Progenitor cell of endocrine pancreas (in vitro differentiated cells): ENCODE measurements at regions not wholly inside any gene's neighbourhood (a gene's known extent, or its start where the extent isn't known, plus 50 kb on each side); places are given as distances from the start of the nearest gene placed in this dataset.

Experiments used
- DNase-seq: peaks from one replicate; pipeline ENCODE4 v3.0.0; 2021; ENCODE audit warnings: low spot score; ENCODE audit not compliant: unreplicated experiment
- H3K27ac Mint-ChIP-seq: 2 replicates; pipeline ENCODE4 v1.8.0; 2021; ENCODE audit warnings: mild to moderate bottlenecking, moderate library complexity, mixed read lengths
- H3K27me3 Mint-ChIP-seq: 2 replicates; pipeline ENCODE4 v1.8.0; 2021; ENCODE audit warnings: mixed read lengths
- H3K36me3 Mint-ChIP-seq: 2 replicates; pipeline ENCODE4 v1.8.0; 2022; ENCODE audit warnings: mixed read lengths; ENCODE audit not compliant: insufficient read depth
- H3K4me1 Mint-ChIP-seq: 2 replicates; pipeline ENCODE4 v1.8.0; 2021; ENCODE audit warnings: low read depth, mixed read lengths
- H3K4me3 Mint-ChIP-seq: 2 replicates; pipeline ENCODE4 v1.8.0; 2021; ENCODE audit warnings: low read depth, mild to moderate bottlenecking, moderate library complexity, mixed read lengths
- H3K9me3 Mint-ChIP-seq: 2 replicates; pipeline ENCODE4 v1.8.0; 2021; ENCODE audit warnings: low read depth, mixed read lengths
- CTCF ChIP-seq: fragments of 200-600 bp; sonication (generic); IDR thresholded peaks from one replicate; pipeline ENCODE4 v1.5.0; 2021; ENCODE audit warnings: antibody characterized with exemption, mild to moderate bottlenecking; ENCODE audit not compliant: unreplicated experiment

- Mint-ChIP-seq H3K4me3 (no peak overlapping the region), H3K9me3 (peaks cover 31% of the 10 kb centered on the region), H3K4me1 (peaks cover 5% of the 10 kb centered on the region), H3K27me3 (no peaks in the 10 kb centered on the region), H3K27ac (no peak overlapping the region), H3K36me3 (no peaks in the 10 kb centered on the region)
- no peak for DNase-seq
- TF ChIP-seq CTCF = no peak
These were observed 443.4 kb downstream of the TBC1D4 start for GRCh38 chr13:75038393-75039113.

GRCh38 chr13:75025956-75026355 is 456.0 kb downstream of the TBC1D4 start:
- Mint-ChIP-seq H3K9me3 (peaks cover 7% of the 10 kb centered on the region), H3K4me1 (no peaks in the 10 kb centered on the region), H3K27ac (no peak overlapping the region), H3K27me3 (no peaks in the 10 kb centered on the region), H3K36me3 (no peaks in the 10 kb centered on the region), H3K4me3 (no peak overlapping the region)
- DNase-seq = no peak
- no peak for TF ChIP-seq CTCF

GRCh38 chr13:75024602-75025001 is 457.4 kb downstream of the TBC1D4 start:
- Mint-ChIP-seq H3K36me3 (no peaks in the 10 kb centered on the region), H3K9me3 (peaks cover 7% of the 10 kb centered on the region), H3K4me3 (no peak overlapping the region), H3K27me3 (no peaks in the 10 kb centered on the region), H3K4me1 (no peaks in the 10 kb centered on the region), H3K27ac (no peak overlapping the region)
- no peak for DNase-seq
- no peak for TF ChIP-seq CTCF

GRCh38 chr13:75023609-75024008 is 458.4 kb downstream of the TBC1D4 start:
- Mint-ChIP-seq H3K36me3 (no peaks in the 10 kb centered on the region), H3K27me3 (no peaks in the 10 kb centered on the region), H3K4me3 (no peak overlapping the region), H3K4me1 (no peaks in the 10 kb centered on the region), H3K9me3 (peaks cover 5% of the 10 kb centered on the region), H3K27ac (no peak overlapping the region)
- no peak for TF ChIP-seq CTCF
- no peak for DNase-seq

- Mint-ChIP-seq H3K4me1 (peaks cover 1% of the 10 kb centered on the region), H3K36me3 (no peaks in the 10 kb centered on the region), H3K9me3 (no peaks in the 10 kb centered on the region), H3K27me3 (no peaks in the 10 kb centered on the region), H3K4me3 (no peak overlapping the region), H3K27ac (no peak overlapping the region)
- no peak for TF ChIP-seq CTCF
- no peak for DNase-seq
These were observed 460.8 kb downstream of the TBC1D4 start for GRCh38 chr13:75021151-75021550.
